Activated CD8-positive, alpha-beta memory T cell treated with anti-CD3 and anti-CD28 coated beads, Interleukin-2, amount 50 U/mL, for 1 hour (primary cell): ENCODE measurements at regions not wholly inside any gene's neighbourhood (a gene's known extent, or its start where the extent isn't known, plus 50 kb on each side); places are given as distances from the start of the nearest gene placed in this dataset.
"Not testable (repeated sequence)": the region's sequence is repeated elsewhere in the genome, so short reads cannot be mapped to it uniquely, and the experiment has no call there.

ENCODE experiments used
- DNase-seq: peaks from one replicate; pipeline ENCODE4 v3.0.0-alpha.2; 2020; ENCODE audit errors: extremely low read depth

GRCh38 chr6:26799903-26800633 is 140.5 kb upstream of the ZNF322 start:
- not testable (repeated sequence) for DNase-seq

DNA sequence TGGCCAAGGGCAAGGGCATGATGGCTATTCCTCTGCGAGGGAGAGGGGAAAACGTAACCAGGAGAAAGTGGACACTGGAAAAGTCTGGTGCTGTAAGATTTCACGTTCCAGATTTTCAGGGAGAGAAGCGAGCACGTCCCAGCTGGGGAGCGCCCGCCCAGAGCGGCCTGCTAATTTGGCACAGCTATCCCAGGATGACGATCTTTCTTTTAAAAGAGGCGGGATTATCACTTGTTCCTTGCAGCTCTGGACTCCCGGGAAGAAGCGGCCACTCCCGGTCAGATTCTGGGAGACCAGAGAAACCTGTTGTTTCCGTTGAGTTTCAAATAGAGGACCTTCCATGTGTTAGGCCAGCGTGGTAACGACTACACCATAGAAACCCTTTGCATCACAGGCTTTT is 144.2 kb upstream of the ZNF322 start:
- DNase-seq = not testable (repeated sequence)

GRCh38 chr6:26811486-26812116 is 152.1 kb upstream of the ZNF322 start:
- not testable (repeated sequence) for DNase-seq

- DNase-seq = not testable (repeated sequence)
These were observed 159.2 kb upstream of the ZNF322 start for GRCh38 chr6:26818640-26819225.

GRCh38 chr6:26827965-26828364 is 168.4 kb upstream of the ZNF322 start:
- DNase-seq = not testable (repeated sequence)

GRCh38 chr6:26829480-26829879 is 169.9 kb upstream of the ZNF322 start:
- DNase-seq = not testable (repeated sequence)

DNA sequence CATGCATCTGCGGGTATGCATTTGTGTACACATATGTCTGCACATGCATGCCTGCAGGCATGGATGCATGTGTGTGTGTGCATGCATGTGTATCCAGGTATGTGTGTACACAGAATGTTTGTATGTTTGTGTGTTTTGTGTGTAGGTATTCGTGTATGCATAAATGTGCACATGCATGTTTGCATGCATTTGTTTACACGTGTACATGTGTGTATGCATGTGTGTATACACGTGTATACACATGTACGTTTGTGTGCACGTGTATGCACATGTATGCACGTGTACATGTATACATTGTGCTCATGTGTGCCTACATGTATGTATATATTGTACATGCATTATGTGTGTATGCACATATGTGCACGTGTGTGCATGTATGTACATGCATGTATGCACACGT is 171.4 kb upstream of the ZNF322 start:
- not testable (repeated sequence) for DNase-seq

DNA sequence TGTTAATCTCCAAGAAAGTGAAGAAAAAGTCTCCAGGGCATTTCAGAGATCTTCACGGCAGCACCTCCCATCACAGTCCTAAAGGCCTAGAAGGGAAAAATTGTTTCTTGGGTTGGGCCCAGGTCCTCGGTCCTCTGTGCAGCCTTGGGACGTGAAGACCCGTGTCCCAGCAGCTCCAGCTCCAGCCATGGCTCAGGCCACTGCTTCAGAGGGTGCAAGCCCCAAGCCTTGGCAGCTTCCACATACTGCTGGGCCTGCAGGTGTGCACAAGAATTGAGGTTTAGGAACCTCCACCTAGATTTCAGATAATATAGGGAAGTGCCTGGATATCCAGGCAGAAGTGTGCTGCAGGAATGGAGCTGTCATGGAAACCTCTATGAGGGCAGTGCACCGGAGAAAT is 176.2 kb upstream of the ZNF322 start:
- not testable (repeated sequence) for DNase-seq

GRCh38 chr6:26836657-26837056 is 177.1 kb upstream of the ZNF322 start:
- DNase-seq = not testable (repeated sequence)

DNA sequence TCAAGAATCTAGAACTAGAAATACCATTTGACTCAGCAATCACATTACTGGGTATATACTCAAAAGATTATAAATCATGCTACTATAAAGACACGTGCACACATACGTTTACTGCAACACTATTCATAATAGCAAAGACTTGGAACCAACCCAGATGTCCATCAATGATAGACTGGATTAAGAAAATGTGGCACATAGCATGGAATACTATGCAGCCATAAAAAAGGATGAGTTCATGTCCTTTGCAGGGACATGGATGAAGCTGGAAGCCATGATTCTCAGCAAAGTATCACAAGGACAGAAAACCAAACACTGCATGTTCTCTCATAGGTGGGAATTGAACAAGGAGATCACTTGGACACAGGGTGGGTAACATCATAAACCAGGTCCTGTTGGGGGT is 185.3 kb upstream of the ZNF322 start:
- not testable (repeated sequence) for DNase-seq

- not testable (repeated sequence) for DNase-seq
These were observed 197.7 kb upstream of the ZNF322 start for GRCh38 chr6:26857289-26857688.

- not testable (repeated sequence) for DNase-seq
These were observed 199.7 kb upstream of the ZNF322 start for GRCh38 chr6:26859067-26859770.

- not testable (repeated sequence) for DNase-seq
These were observed 200.2 kb upstream of the ZNF322 start for GRCh38 chr6:26859771-26860163.

GRCh38 chr6:26861913-26862312 is 202.4 kb upstream of the ZNF322 start:
- not testable (repeated sequence) for DNase-seq

GRCh38 chr6:26863641-26864040 is 204.1 kb upstream of the ZNF322 start:
- not testable (repeated sequence) for DNase-seq

DNA sequence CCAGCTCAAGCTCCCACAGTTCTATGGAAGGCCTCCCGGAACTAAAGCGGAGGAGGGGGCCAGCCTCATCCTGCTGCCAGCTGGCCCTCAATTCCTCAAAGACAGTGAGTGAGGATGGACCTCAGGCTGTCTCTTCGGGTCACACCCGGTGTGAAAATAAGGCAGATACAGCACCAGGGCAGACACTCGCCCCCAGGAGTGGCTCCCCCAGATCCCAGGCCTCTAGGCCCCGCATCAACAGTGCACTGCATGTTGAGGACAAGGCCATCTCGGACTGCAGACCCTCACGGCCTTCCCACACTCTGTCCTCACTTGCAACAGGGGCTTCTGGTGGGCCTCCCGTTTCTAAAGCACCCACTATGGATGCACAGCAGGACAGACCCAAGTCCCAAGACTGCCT is 239.2 kb upstream of the ZNF322 start:
- not testable (repeated sequence) for DNase-seq

DNA sequence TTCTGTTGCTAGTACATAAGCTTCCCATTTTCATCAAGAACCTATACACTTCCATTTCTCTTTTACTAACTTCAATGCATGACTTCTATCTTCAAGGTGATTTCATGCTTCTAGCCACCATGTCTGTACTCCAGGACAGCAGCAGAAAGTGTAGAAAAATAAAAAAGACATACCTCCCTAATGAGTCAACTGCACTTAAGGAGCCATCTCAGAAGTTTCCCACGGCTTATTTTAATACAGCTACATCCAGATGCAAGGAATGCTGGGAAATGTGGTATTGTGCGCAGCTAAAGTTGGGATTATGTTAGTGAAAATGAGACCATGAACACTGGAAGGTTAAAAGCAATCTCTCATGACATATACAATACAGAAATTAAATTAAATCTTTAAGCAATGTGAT is 264.7 kb upstream of the ZNF322 start:
- not testable (repeated sequence) for DNase-seq

GRCh38 chr6:26928190-26928589 is 268.6 kb upstream of the ZNF322 start:
- DNase-seq = not testable (repeated sequence)

DNA sequence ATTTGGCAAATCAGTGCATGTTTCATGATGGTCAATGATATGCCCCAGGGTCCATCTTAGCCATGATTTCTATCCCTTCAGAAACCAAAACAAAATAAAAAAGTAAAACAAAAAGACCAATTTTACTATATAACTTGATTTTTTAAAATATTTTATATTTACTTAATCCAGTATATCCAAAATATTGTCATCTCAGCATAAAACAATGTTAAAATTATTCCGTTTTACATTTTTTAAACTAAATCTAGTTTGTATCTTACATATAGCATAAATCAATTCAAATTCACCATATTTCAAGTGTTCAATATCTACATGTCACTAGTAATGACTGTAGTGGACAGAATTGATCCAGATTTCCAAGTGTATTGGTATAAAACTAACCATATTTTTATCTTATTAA is 277.7 kb upstream of the ZNF322 start:
- not testable (repeated sequence) for DNase-seq

GRCh38 chr6:26951211-26951610 is 291.7 kb upstream of the ZNF322 start:
- DNase-seq = not testable (repeated sequence)

DNA sequence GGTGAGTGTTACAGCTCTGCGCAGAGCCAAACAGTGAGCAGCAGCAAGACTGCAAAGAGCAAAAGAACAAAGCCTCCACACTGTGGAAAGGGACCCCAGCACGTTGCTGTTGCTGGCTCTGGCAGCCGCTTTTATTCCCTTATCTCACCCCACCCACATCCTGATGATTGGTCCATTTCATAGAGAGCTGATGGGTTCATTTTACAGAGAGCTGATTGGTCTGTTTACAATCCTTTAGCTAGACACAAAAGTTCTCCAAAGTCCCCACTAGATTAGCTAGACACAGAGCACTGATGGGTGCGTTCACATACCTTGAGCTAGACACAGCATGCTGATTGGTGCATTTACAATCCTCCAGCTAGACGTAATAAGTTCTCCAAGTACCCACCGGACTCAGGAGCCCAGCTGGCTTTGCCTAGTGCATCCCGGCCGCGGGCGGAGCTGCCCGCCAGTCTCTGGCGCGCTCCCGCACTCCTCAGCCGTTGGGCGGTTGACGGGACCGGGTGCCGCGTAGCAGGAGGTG is 291.4 kb upstream of the PRSS16 start:
- DNase-seq = peak; percentile 22

DNA sequence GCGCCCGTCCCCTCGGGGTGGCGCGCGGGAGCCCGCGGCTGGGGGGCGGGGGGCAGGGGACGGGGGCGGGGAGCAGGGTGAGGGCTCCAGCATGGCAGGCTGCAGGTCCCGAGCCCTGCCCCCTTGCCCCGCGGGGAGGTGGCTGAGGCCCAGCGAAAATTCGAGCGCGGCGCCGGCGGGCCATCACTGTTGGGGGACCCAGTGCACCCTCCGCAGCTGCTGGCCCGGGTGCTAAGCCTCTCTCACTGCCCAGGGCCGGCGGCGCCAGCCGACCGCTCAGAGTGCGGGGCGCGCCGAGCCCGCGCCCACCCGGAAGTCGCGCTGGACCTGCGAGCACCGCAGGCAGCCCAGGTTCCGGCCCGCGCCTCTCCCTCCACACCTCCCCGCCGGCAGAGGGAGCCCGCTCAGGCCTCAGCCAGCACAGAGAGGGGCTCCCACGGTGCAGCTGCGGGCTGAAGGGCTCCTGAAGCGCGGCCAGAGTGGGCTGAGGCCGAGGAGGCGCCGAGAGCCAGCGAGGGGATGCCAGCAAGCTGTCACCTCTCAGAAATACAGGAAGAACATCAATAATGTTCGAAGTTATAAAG is 290.8 kb upstream of the PRSS16 start:
- DNase-seq = peak; percentile 35
